Liver (tissue), 3 donors: ENCODE measurements at regions not wholly inside any gene's neighbourhood (a gene's known extent, or its start where the extent isn't known, plus 50 kb on each side); places are given as distances from the start of the nearest gene placed in this dataset.

Experiments
- JUND ChIP-seq, 2 donors: IDR thresholded peaks; 2 replicates each; pipeline ENCODE4 v1.6.1; 2016; ENCODE audit warnings: antibody characterized with exemption in 2 of 2
- RXRA ChIP-seq, 2 donors: IDR thresholded peaks; 2 replicates each; pipeline ENCODE4 v1.6.1; 2017 to 2018; ENCODE audit warnings: antibody characterized with exemption in 2 of 2, mild to moderate bottlenecking in 1 of 2
- SP1 ChIP-seq: IDR thresholded peaks from 2 replicates; pipeline ENCODE4 v1.6.1; 2018; ENCODE audit warnings: antibody characterized with exemption, mild to moderate bottlenecking
- TAF1 ChIP-seq: conservative IDR thresholded peaks from 2 replicates; pipeline ENCODE4 v1.6.1; 2016; ENCODE audit warnings: antibody characterized with exemption, mild to moderate bottlenecking
- TF ChIP-seq, protein P1 (sequence below): fragments of 150-350 bp; IDR thresholded peaks from 2 replicates; pipeline ENCODE4 v1.5.1; 2017; ENCODE audit warnings: improper control_type of control experiment, low read depth, low read length; ENCODE audit not compliant: missing input control
- donor health status: healthy.
- donor health status: healthy.

DNA sequence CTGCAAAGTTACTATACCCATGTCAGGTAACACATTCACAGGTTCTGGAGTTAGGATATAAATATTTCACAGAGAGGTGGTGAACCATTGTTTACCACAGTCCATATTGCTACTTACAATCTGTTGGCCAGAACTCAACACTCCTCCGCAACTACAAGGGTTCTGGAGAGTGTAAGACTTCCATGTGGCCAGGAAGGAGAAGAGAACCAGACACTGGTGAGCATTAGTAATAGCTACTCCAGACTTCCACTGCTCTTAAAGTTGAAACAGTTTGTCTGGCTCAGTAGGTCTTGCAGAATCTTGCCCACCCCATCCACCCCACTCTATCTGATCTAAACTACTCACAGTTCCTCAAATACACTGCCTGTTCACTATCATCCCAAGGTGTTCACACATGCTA lies 369.6 kb downstream of the DUSP6 start:
- no peak for TF ChIP-seq JUND (IDR thresholded peaks at IDR 0.05)
- no peak for TF ChIP-seq TAF1
- no peak for TF ChIP-seq SP1
- TF ChIP-seq, protein P1, sequence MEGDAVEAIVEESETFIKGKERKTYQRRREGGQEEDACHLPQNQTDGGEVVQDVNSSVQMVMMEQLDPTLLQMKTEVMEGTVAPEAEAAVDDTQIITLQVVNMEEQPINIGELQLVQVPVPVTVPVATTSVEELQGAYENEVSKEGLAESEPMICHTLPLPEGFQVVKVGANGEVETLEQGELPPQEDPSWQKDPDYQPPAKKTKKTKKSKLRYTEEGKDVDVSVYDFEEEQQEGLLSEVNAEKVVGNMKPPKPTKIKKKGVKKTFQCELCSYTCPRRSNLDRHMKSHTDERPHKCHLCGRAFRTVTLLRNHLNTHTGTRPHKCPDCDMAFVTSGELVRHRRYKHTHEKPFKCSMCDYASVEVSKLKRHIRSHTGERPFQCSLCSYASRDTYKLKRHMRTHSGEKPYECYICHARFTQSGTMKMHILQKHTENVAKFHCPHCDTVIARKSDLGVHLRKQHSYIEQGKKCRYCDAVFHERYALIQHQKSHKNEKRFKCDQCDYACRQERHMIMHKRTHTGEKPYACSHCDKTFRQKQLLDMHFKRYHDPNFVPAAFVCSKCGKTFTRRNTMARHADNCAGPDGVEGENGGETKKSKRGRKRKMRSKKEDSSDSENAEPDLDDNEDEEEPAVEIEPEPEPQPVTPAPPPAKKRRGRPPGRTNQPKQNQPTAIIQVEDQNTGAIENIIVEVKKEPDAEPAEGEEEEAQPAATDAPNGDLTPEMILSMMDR, result no peak
- no peak for TF ChIP-seq RXRA (IDR thresholded peaks at IDR 0.05)
